ENCODE measurements at regions not wholly inside any gene's neighbourhood (a gene's known extent, or its start where the extent isn't known, plus 50 kb on each side); places are given as distances from the start of the nearest gene placed in this dataset.

GRCh38 chr5:143761663-143762062 lies 50.3 kb upstream of the HMHB1 start:
- Histone ChIP-seq H3K9me3 (ENCODE audit: insufficient read depth, low read depth, low read length) (no peaks in the 10 kb centered on the region), H3K36me3 (ENCODE audit: insufficient read depth, low read length) (no peaks in the 10 kb centered on the region), H3F3A (ENCODE audit: low read depth) (no peaks in the 10 kb centered on the region), H3K79me2 (ENCODE audit: insufficient read depth, low read length) (no peaks in the 10 kb centered on the region), H3K4me3 (ENCODE audit: low read length, poor library complexity, severe bottlenecking) (no peak overlapping the region), H3K27me3 (ENCODE audit: insufficient read depth, low read length, poor library complexity, severe bottlenecking) (no peaks in the 10 kb centered on the region), H3K4me1 (ENCODE audit: insufficient read depth, low read length, poor library complexity, severe bottlenecking) (no peaks in the 10 kb centered on the region), H3K4me2 (ENCODE audit: low read depth, low read length, poor library complexity, severe bottlenecking) (no peak overlapping the region), H3K9me2 (replicated peaks; ENCODE audit: low read depth, low read length) (no peaks in the 10 kb centered on the region), H3K9ac (ENCODE audit: low read depth, low read length, poor library complexity, severe bottlenecking) (no peak overlapping the region), H4K20me1 (ENCODE audit: insufficient read depth, low read length, poor library complexity, severe bottlenecking) (no peaks in the 10 kb centered on the region), H2AFZ (ENCODE audit: low read length) (no peak overlapping the region)
- TF ChIP-seq EZH2phosphoT487 (IDR thresholded peaks at IDR 0.05; ENCODE audit: borderline replicate concordance) (no peak), CTCF (conservative IDR thresholded peaks at IDR 0.05; ENCODE audit: low read length) (no peak)

- Histone ChIP-seq H3F3A (ENCODE audit: low read depth) (no peaks in the 10 kb centered on the region), H3K36me3 (ENCODE audit: insufficient read depth, low read length) (no peaks in the 10 kb centered on the region), H3K4me2 (ENCODE audit: low read depth, low read length, poor library complexity, severe bottlenecking) (no peak overlapping the region), H3K27me3 (ENCODE audit: insufficient read depth, low read length, poor library complexity, severe bottlenecking) (no peaks in the 10 kb centered on the region), H2AFZ (ENCODE audit: low read length) (no peak overlapping the region), H3K9me3 (ENCODE audit: insufficient read depth, low read depth, low read length) (no peaks in the 10 kb centered on the region), H3K4me1 (ENCODE audit: insufficient read depth, low read length, poor library complexity, severe bottlenecking) (no peaks in the 10 kb centered on the region), H3K9me2 (replicated peaks; ENCODE audit: low read depth, low read length) (no peaks in the 10 kb centered on the region), H4K20me1 (ENCODE audit: insufficient read depth, low read length, poor library complexity, severe bottlenecking) (no peaks in the 10 kb centered on the region), H3K9ac (ENCODE audit: low read depth, low read length, poor library complexity, severe bottlenecking) (no peak overlapping the region), H3K79me2 (ENCODE audit: insufficient read depth, low read length) (no peaks in the 10 kb centered on the region), H3K4me3 (ENCODE audit: low read length, poor library complexity, severe bottlenecking) (no peak overlapping the region)
- no peak for TF ChIP-seq CTCF (conservative IDR thresholded peaks at IDR 0.05; ENCODE audit: low read length)
- TF ChIP-seq EZH2phosphoT487 (IDR thresholded peaks at IDR 0.05; ENCODE audit: borderline replicate concordance): no peak
These were observed 51.2 kb upstream of the HMHB1 start for GRCh38 chr5:143760755-143761154.

GRCh38 chr5:143760131-143760505 lies 51.8 kb upstream of the HMHB1 start:
- Histone ChIP-seq H3K9me2 (replicated peaks; ENCODE audit: low read depth, low read length) (no peaks in the 10 kb centered on the region), H3K4me1 (ENCODE audit: insufficient read depth, low read length, poor library complexity, severe bottlenecking) (no peaks in the 10 kb centered on the region), H2AFZ (ENCODE audit: low read length) (no peak overlapping the region), H3K36me3 (ENCODE audit: insufficient read depth, low read length) (no peaks in the 10 kb centered on the region), H4K20me1 (ENCODE audit: insufficient read depth, low read length, poor library complexity, severe bottlenecking) (no peaks in the 10 kb centered on the region), H3K4me2 (ENCODE audit: low read depth, low read length, poor library complexity, severe bottlenecking) (no peak overlapping the region), H3F3A (ENCODE audit: low read depth) (no peaks in the 10 kb centered on the region), H3K79me2 (ENCODE audit: insufficient read depth, low read length) (no peaks in the 10 kb centered on the region), H3K27me3 (ENCODE audit: insufficient read depth, low read length, poor library complexity, severe bottlenecking) (no peaks in the 10 kb centered on the region), H3K9me3 (ENCODE audit: insufficient read depth, low read depth, low read length) (no peaks in the 10 kb centered on the region), H3K4me3 (ENCODE audit: low read length, poor library complexity, severe bottlenecking) (no peak overlapping the region), H3K9ac (ENCODE audit: low read depth, low read length, poor library complexity, severe bottlenecking) (no peak overlapping the region)
- TF ChIP-seq EZH2phosphoT487 (IDR thresholded peaks at IDR 0.05; ENCODE audit: borderline replicate concordance) (no peak), CTCF (conservative IDR thresholded peaks at IDR 0.05; ENCODE audit: low read length) (no peak)
